PFSK-1 (cell line): ENCODE measurements at regions not wholly inside any gene's neighbourhood (a gene's known extent, or its start where the extent isn't known, plus 50 kb on each side); places are given as distances from the start of the nearest gene placed in this dataset.

Experiments
- FOXP2 ChIP-seq: optimal IDR thresholded peaks from 2 replicates; pipeline ENCODE3; 2011; ENCODE audit warnings: borderline replicate concordance, control low read depth, inconsistent platforms; ENCODE audit not compliant: insufficient read depth; ENCODE audit errors: extremely low read length, extremely low read depth
- POLR2AphosphoS5 ChIP-seq: IDR thresholded peaks from 2 replicates; pipeline ENCODE4 v1.6.1; 2012; ENCODE audit warnings: low read depth, mild to moderate bottlenecking, control low read depth, low read length, moderate library complexity
- SIN3A ChIP-seq: IDR thresholded peaks from 2 replicates; pipeline ENCODE4 v1.6.1; 2012; ENCODE audit warnings: mild to moderate bottlenecking, low read length, moderate library complexity, borderline replicate concordance; ENCODE audit not compliant: insufficient read depth
- TAF1 ChIP-seq: IDR thresholded peaks from 2 replicates; pipeline ENCODE4 v1.6.1; 2012; ENCODE audit warnings: low read length, control low read depth, borderline replicate concordance; ENCODE audit not compliant: insufficient read depth
- TF ChIP-seq, protein P1 (sequence below), 2 experiments: IDR thresholded peaks; 2 replicates each; pipeline versions ENCODE4 v1.6.1 to v1.8.0; 2011 to 2012; ENCODE audit warnings: low read depth in 2 of 2, low read length in 2 of 2, control low read depth in 1 of 2, inconsistent platforms in 1 of 2, mild to moderate bottlenecking in 1 of 2, moderate library complexity in 1 of 2; ENCODE audit not compliant: insufficient read depth in 1 of 2

DNA sequence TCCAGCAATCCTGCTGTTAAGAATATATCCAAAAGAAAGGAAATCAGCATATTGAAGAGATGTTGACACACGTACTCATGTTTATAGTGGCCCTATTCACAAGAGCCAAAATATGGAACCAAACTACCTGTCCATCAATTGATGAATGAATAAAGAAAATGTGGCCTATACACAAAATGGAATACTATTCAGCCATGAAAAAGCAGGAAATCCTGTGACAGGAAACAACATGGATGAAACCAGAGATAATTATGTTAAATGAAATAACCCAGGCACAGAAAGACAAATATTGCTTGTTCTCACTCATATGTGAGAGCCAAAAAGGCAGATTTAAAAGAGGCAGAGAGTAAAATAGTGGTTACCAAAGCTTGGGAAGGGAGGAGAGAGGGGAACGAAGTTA lies 127.1 kb downstream of the KCNJ2 start:
- no peak for TF ChIP-seq POLR2AphosphoS5
- no peak for TF ChIP-seq FOXP2
- TF ChIP-seq SIN3A = no peak

DNA sequence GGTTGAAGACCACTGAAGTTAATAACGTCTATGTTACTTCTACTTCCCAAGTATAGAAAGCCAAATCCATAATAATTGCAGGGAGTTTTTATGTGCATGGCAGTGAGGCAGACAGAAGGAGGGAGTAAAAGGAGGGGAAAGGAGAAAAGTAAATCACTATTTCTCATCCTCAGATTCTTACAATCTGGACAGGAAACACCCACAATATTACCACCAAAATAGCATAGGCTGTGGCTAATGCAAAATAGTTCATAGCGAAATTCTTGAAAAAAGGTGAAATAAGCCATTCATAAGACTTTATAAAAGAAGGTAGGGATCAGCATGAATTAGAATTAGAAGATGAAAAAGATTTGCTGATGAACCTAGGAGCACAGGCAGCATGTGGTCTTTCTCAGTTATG lies 128.1 kb downstream of the KCNJ2 start:
- TF ChIP-seq SIN3A = no peak
- TF ChIP-seq TAF1 = no peak
- no peak for TF ChIP-seq FOXP2
- TF ChIP-seq, protein P1, sequence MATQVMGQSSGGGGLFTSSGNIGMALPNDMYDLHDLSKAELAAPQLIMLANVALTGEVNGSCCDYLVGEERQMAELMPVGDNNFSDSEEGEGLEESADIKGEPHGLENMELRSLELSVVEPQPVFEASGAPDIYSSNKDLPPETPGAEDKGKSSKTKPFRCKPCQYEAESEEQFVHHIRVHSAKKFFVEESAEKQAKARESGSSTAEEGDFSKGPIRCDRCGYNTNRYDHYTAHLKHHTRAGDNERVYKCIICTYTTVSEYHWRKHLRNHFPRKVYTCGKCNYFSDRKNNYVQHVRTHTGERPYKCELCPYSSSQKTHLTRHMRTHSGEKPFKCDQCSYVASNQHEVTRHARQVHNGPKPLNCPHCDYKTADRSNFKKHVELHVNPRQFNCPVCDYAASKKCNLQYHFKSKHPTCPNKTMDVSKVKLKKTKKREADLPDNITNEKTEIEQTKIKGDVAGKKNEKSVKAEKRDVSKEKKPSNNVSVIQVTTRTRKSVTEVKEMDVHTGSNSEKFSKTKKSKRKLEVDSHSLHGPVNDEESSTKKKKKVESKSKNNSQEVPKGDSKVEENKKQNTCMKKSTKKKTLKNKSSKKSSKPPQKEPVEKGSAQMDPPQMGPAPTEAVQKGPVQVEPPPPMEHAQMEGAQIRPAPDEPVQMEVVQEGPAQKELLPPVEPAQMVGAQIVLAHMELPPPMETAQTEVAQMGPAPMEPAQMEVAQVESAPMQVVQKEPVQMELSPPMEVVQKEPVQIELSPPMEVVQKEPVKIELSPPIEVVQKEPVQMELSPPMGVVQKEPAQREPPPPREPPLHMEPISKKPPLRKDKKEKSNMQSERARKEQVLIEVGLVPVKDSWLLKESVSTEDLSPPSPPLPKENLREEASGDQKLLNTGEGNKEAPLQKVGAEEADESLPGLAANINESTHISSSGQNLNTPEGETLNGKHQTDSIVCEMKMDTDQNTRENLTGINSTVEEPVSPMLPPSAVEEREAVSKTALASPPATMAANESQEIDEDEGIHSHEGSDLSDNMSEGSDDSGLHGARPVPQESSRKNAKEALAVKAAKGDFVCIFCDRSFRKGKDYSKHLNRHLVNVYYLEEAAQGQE (IDR thresholded peaks at IDR 0.05; ENCODE audit: insufficient read depth in 1 of 2, low read depth in 2 of 2, low read length in 2 of 2) = no peak
- no peak for TF ChIP-seq POLR2AphosphoS5

DNA sequence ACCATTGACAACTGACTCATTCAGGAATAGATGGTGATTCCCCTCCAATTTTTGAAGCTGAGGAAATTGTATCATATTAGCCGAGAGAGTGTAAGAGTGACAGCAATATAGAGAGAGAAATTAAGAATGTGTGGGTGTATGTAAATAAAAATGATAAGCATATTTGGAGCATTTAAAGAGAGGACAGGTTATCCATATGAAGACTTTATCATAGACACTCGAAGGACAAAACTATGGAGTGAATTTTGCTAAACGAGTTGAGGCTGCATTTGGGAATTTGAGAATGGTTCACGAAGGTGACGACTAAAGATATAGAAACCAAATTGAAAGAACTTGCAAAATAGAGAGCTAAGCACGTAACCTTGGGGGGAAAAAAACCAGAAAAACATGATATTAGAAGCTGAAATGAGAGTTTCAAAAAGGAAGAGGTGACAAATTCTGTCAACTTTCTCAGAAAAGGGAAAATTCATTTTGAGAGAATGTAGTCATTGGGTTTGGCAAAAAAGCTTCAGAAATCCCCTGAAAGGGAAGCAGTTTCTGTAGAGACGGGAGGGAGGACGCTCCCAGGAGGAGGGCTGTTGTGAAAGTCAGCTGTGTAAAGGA lies 129.7 kb downstream of the KCNJ2 start:
- no peak for TF ChIP-seq SIN3A
- TF ChIP-seq FOXP2 = no peak
- TF ChIP-seq TAF1 = no peak
- TF ChIP-seq, protein P1 (IDR thresholded peaks at IDR 0.05; ENCODE audit: insufficient read depth in 1 of 2, low read depth in 2 of 2, low read length in 2 of 2) = no peak
- no peak for TF ChIP-seq POLR2AphosphoS5

DNA sequence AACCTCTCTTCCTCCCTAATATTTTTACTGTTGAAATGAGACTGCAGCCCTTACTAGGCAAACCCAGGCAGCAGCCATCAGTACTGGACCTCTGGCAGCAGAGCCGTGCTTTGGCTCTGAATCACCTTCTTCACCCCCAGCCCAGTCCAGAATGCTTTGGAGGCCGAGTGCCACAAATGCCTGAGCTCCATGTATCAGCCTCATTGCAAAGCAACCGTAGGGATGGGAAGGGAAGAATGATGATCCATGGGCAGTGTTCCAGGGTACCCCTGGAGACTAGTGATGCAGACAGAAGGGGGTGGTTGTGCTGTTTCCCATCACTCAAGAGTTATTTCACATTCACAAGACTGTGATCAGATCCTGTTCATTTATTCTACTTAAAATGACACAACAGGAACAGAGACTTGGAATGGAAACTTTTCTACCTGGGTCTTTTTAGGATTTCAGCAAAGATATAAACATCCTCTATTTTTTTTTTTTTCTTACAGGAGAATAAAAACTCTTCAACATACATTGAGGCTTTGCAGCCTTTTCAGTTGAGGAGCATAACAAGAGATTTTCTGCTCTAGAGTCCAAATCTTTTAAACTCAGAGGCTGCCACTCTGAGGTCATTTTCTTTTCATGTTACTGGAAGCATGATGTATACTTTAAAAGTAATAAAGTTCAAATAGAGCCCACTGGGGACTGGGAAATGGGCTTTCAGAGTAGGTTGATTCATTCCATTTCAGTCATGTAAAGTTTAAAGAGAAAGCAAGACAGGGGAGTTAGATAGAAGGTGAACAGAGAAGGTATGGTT lies 138.3 kb downstream of the KCNJ2 start:
- no peak for TF ChIP-seq TAF1
- no peak for TF ChIP-seq SIN3A
- no peak for TF ChIP-seq FOXP2
- TF ChIP-seq POLR2AphosphoS5 = no peak
- TF ChIP-seq, protein P1 (IDR thresholded peaks at IDR 0.05; ENCODE audit: insufficient read depth in 1 of 2, low read depth in 2 of 2, low read length in 2 of 2) = no peak

DNA sequence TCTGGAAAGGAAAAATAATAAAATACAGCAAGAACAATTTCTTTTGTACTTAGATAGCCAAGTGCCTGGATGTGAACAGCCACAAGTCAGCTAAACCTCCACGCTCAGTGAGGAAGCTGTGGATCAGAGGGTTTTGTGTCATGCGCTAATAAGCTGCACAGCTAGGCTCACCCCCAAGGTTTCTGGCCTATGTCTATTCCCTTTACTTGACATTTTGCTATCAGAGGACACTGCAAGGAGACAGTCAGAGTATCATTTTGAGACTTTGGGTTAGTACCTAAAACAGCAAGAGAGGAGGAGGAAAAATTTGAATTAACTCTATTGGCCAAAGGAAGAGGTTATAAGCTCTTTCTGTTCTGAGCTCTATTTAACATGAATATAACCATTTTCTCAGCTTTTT lies 139.3 kb downstream of the KCNJ2 start:
- TF ChIP-seq, protein P1 (IDR thresholded peaks at IDR 0.05; ENCODE audit: insufficient read depth in 1 of 2, low read depth in 2 of 2, low read length in 2 of 2) = no peak
- TF ChIP-seq TAF1 (no peak), FOXP2 (no peak), POLR2AphosphoS5 (no peak), SIN3A (no peak)
